OCI-LY3 (cell line): ENCODE measurements at regions not wholly inside any gene's neighbourhood (a gene's known extent, or its start where the extent isn't known, plus 50 kb on each side); places are given as distances from the start of the nearest gene placed in this dataset.

Experiments used
- EZH2phosphoT487 ChIP-seq: fragments of 200-600 bp; shearing (Covaris generic); IDR thresholded peaks from 2 replicates; pipeline ENCODE4 v1.6.1; 2018; ENCODE audit warnings: antibody characterized with exemption, mixed run types, low read depth
- TF ChIP-seq, protein P1 (sequence below): fragments of 200-600, 300-600 bp; sonication (generic); IDR thresholded peaks from 2 replicates; pipeline ENCODE4 v1.5.1; 2014; ENCODE audit warnings: antibody characterized with exemption, low read length, low read depth

DNA sequence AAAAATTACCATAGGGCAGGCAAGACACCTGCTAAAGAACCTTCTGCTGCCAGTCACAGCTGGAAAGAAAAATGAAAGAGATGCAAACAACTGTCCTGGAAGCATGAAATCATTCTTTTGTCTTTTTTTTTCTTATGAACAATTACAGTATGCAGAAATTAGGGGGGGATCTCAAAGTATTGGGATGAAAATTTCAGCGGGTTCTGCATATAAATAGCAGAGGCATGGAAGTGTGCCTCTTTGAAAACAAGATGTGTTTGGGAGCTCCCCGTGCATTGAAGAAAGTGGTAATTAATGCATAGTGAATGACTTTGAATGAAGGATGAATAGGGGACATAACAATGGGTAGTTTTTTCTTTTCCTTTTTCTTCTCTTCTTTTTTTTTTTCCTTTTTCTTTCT, 431.2 kb downstream of the SOX2 start:
- TF ChIP-seq, protein P1, sequence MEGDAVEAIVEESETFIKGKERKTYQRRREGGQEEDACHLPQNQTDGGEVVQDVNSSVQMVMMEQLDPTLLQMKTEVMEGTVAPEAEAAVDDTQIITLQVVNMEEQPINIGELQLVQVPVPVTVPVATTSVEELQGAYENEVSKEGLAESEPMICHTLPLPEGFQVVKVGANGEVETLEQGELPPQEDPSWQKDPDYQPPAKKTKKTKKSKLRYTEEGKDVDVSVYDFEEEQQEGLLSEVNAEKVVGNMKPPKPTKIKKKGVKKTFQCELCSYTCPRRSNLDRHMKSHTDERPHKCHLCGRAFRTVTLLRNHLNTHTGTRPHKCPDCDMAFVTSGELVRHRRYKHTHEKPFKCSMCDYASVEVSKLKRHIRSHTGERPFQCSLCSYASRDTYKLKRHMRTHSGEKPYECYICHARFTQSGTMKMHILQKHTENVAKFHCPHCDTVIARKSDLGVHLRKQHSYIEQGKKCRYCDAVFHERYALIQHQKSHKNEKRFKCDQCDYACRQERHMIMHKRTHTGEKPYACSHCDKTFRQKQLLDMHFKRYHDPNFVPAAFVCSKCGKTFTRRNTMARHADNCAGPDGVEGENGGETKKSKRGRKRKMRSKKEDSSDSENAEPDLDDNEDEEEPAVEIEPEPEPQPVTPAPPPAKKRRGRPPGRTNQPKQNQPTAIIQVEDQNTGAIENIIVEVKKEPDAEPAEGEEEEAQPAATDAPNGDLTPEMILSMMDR = no peak
- no peak for TF ChIP-seq EZH2phosphoT487
